ENCODE measurements at regions not wholly inside any gene's neighbourhood (a gene's known extent, or its start where the extent isn't known, plus 50 kb on each side); places are given as distances from the start of the nearest gene placed in this dataset.

GRCh38 chr17:70752966-70753467 lies 583.7 kb downstream of the KCNJ2 start:
- TF ChIP-seq CTCF (IDR thresholded peaks at IDR 0.05) (no peak), SIN3A (IDR thresholded peaks at IDR 0.05; ENCODE audit: borderline replicate concordance, insufficient read depth, low read depth, low read length) (no peak)

All from Panc1 (cell line).